K562 (cell line): ENCODE measurements at regions not wholly inside any gene's neighbourhood (a gene's known extent, or its start where the extent isn't known, plus 50 kb on each side); places are given as distances from the start of the nearest gene placed in this dataset.
"Not testable (repeated sequence)": the region's sequence is repeated elsewhere in the genome, so short reads cannot be mapped to it uniquely, and the experiment has no call there.

ENCODE experiments used
- CHAMP1 ChIP-seq: fragments of 450-650 bp; IDR thresholded peaks from 2 replicates; pipeline ENCODE4 v1.6.1; 2016; ENCODE audit warnings: mild to moderate bottlenecking
- CTBP1 ChIP-seq: fragments of 450-650 bp; IDR thresholded peaks from 2 replicates; pipeline ENCODE4 v1.6.1; 2016; ENCODE audit warnings: borderline replicate concordance
- E2F8 ChIP-seq: fragments of 450-650 bp; IDR thresholded peaks from 2 replicates; pipeline ENCODE4 v1.7.1; 2018; ENCODE audit warnings: mild to moderate bottlenecking, low read depth; ENCODE audit not compliant: partially characterized antibody
- EP400 ChIP-seq: fragments of 450-650 bp; IDR thresholded peaks from 2 replicates; pipeline ENCODE4 v1.6.1; 2017; ENCODE audit warnings: antibody characterized with exemption, mild to moderate bottlenecking, moderate library complexity
- ERF ChIP-seq: fragments of 450-650 bp; formaldehyde crosslinking; IDR thresholded peaks from 2 replicates; pipeline ENCODE4 v1.4.0; 2020; ENCODE audit warnings: mild to moderate bottlenecking, mixed read lengths
- ESRRA ChIP-seq: fragments of 450-650 bp; IDR thresholded peaks from 2 replicates; pipeline ENCODE4 v1.6.1; 2014; ENCODE audit warnings: low read depth, mild to moderate bottlenecking, moderate library complexity, borderline replicate concordance
- HDAC3 ChIP-seq: fragments of 450-650 bp; IDR thresholded peaks from 2 replicates; pipeline ENCODE4 v1.6.1; 2018; ENCODE audit warnings: borderline replicate concordance, mild to moderate bottlenecking, moderate library complexity; ENCODE audit not compliant: partially characterized antibody
- LEF1 ChIP-seq: fragments of 450-650 bp; IDR thresholded peaks from 2 replicates; pipeline ENCODE4 v1.6.1; 2016; ENCODE audit warnings: mild to moderate bottlenecking
- MAFK ChIP-seq: IDR thresholded peaks from 2 replicates; pipeline ENCODE4 v1.6.1; 2011; ENCODE audit warnings: low read length, improper control_type of control experiment
- MTA2 ChIP-seq: fragments of 450-650 bp; IDR thresholded peaks from 2 replicates; pipeline ENCODE4 v1.6.1; 2016; ENCODE audit warnings: low read depth
- NCOA1 ChIP-seq: fragments of 450-650 bp; IDR thresholded peaks from 2 replicates; pipeline ENCODE4 v1.6.1; 2016; ENCODE audit warnings: low read depth
- NCOR1 ChIP-seq: fragments of 450-650 bp; IDR thresholded peaks from 2 replicates; pipeline ENCODE4 v1.6.1; 2016; ENCODE audit warnings: mild to moderate bottlenecking, moderate library complexity
- NR2C1 ChIP-seq, 2 experiments: fragments of 450-650 bp; IDR thresholded peaks; 2 replicates each; pipeline ENCODE4 v1.6.1; 2017; ENCODE audit warnings: mild to moderate bottlenecking in 2 of 2, antibody characterized with exemption in 1 of 2, inconsistent platforms in 1 of 2, missing compliant biosample characterization in 1 of 2, missing genetic modification characterization in 1 of 2
- NR2C2 ChIP-seq, 2 experiments: fragments of 200-800 bp in 1 of 2; sonication (Bioruptor generic) in 1 of 2; sonication (generic) in 1 of 2; formaldehyde crosslinking in 1 of 2; IDR thresholded peaks; 2 replicates each; pipeline versions ENCODE4 v1.6.1 to v1.8.0; 2016 to 2022; ENCODE audit warnings: mild to moderate bottlenecking in 1 of 2, missing compliant biosample characterization in 1 of 2, missing genetic modification characterization in 1 of 2, missing genetic modification reagents in 1 of 2
- TAF9B ChIP-seq: fragments of 450-650 bp; IDR thresholded peaks from 2 replicates; pipeline ENCODE4 v1.6.1; 2018; ENCODE audit warnings: mild to moderate bottlenecking; ENCODE audit not compliant: partially characterized antibody
- TEAD4 ChIP-seq, 2 experiments: sonication (generic) in 1 of 2; formaldehyde crosslinking in 1 of 2; IDR thresholded peaks; 2 replicates each; pipeline versions ENCODE4 v1.6.1 to v1.8.0; 2012 to 2022; ENCODE audit warnings: borderline replicate concordance in 1 of 2, inconsistent platforms in 1 of 2, low read length in 1 of 2, mild to moderate bottlenecking in 1 of 2, missing genetic modification reagents in 1 of 2
- TOE1 ChIP-seq, 2 experiments: fragments of 450-650 bp in 1 of 2; sonication (generic) in 1 of 2; formaldehyde crosslinking in 1 of 2; IDR thresholded peaks; 2 replicates each; pipeline versions ENCODE4 v1.7.1 to v1.8.0; 2016 to 2022; ENCODE audit warnings: borderline replicate concordance in 2 of 2, mild to moderate bottlenecking in 2 of 2, antibody characterized with exemption in 1 of 2, inconsistent platforms in 1 of 2, low read depth in 1 of 2, missing genetic modification reagents in 1 of 2, moderate library complexity in 1 of 2
- ZNF561 ChIP-seq: fragments of 450-650 bp; formaldehyde crosslinking; conservative IDR thresholded peaks from 2 replicates; pipeline ENCODE4 v1.4.0; 2020; ENCODE audit warnings: mild to moderate bottlenecking, moderate library complexity

- TF ChIP-seq CHAMP1, result peak; percentile 96
- TF ChIP-seq NR2C2 (CRISPR knock-in tag; IDR thresholded peaks at IDR 0.05); TOE1 (CRISPR knock-in tag; IDR thresholded peaks at IDR 0.05; ENCODE audit: borderline replicate concordance, low read depth); TEAD4 (CRISPR knock-in tag; IDR thresholded peaks at IDR 0.05; ENCODE audit: borderline replicate concordance): not testable (repeated sequence)
- peak; percentile 82 for TF ChIP-seq NR2C2 (tag; IDR thresholded peaks at IDR 0.05)
- TF ChIP-seq ESRRA, result peak; percentile 73
- peak; percentile 79 for TF ChIP-seq EP400
- peak; percentile 91 for TF ChIP-seq TOE1 (IDR thresholded peaks at IDR 0.05; ENCODE audit: borderline replicate concordance)
- peak; percentile 90 for TF ChIP-seq LEF1
- 0 out of 2 replicates have a peak, but pooled peaks have one; percentile 20 for TF ChIP-seq TEAD4 (IDR thresholded peaks at IDR 0.05; ENCODE audit: low read length)
- peak; percentile 82 for TF ChIP-seq NCOR1
- TF ChIP-seq MTA2, result peak; percentile 73
- TF ChIP-seq TAF9B, result peak; percentile 89
- TF ChIP-seq NCOA1, result peak; percentile 93
- peak; percentile 46; the same call in 1 of the 2 replicates for TF ChIP-seq NR2C1 (IDR thresholded peaks at IDR 0.05)
- TF ChIP-seq NR2C1 (tag; IDR thresholded peaks at IDR 0.05), result peak; percentile 76
- TF ChIP-seq HDAC3, result peak; percentile 82
- TF ChIP-seq E2F8, result peak; percentile 44
- peak; percentile 71; the same call in 1 of the 2 replicates for TF ChIP-seq ZNF561
- TF ChIP-seq MAFK, result peak; percentile 63; the same call in 1 of the 2 replicates
- TF ChIP-seq CTBP1, result peak; percentile 72; the same call in 1 of the 2 replicates
- TF ChIP-seq ERF (CRISPR knock-in tag), result 0 out of 2 replicates have a peak, but pooled peaks have one; percentile 45
These were observed 101.9 kb upstream of the SHB start (continued) for GRCh38 chr9:38170763-38171537.
